ENCODE measurements at regions not wholly inside any gene's neighbourhood (a gene's known extent, or its start where the extent isn't known, plus 50 kb on each side); places are given as distances from the start of the nearest gene placed in this dataset.

DNA sequence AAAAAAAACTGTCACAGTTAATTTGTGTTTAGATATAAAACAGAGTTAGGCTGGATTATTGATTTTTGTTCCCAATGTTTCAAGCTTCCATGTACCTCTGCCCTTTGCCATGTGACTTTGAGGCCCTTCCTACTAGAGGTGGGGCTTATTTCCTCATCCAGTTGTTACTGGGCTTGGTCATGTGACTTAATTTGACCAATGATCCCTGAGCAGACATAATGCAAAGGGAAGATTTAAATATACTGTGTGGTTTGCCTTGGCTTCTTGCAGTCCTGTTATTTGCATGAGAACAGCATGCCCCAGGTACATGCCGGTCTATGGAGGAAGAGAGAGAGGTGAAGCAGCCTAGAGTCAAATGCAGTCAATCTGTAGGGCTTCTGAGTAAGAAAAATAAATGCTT lies 347.0 kb downstream of the MIAT start:
- Mint-ChIP-seq H3K4me3 (ENCODE audit: unreplicated experiment) (no peak overlapping the region), H3K27ac (ENCODE audit: low read depth, unreplicated experiment) (no peak overlapping the region), H3K27me3 (ENCODE audit: insufficient read depth, unreplicated experiment) (peaks cover 41% of the 10 kb centered on the region), H3K36me3 (ENCODE audit: insufficient read depth, unreplicated experiment) (no peaks in the 10 kb centered on the region), H3K9me3 (ENCODE audit: unreplicated experiment) (no peaks in the 10 kb centered on the region), H3K4me1 (ENCODE audit: insufficient read depth, unreplicated experiment) (no peaks in the 10 kb centered on the region)
- no TSS peak for BruUV-seq (replicated peaks)
- POLR2A ChIA-PET, result interaction anchor here (0.7 to 1.0 kb wide), 2 partner anchors 86 to 140 kb away, joined by 4 read pairs; no protein-coding TSS in a partner anchor
- DNase-seq (ENCODE audit: unreplicated experiment), result no peak
- no peak for TF ChIP-seq CTCF (IDR thresholded peaks at IDR 0.05; ENCODE audit: unreplicated experiment)
- intact Hi-C loops (cut with micrococcal nuclease), result no loop called here
- CTCF ChIA-PET, result no interaction called here

DNA sequence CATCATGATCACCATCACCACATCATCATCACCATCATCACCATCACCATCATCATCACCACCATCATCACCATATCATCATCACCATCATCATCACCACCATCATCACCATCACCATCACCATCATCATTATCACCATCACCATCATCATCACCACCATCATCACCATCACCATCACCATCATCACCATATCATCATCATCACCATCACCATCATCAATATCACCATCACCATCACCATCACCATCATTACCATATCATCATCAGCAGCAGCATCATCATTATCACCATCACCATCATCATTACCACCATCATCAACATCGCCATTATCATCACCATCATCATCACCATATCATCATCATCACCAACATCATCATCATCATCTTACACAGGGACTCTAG lies 351.1 kb downstream of the MIAT start:
- TF ChIP-seq CTCF (IDR thresholded peaks at IDR 0.05; ENCODE audit: unreplicated experiment), result no peak
- Mint-ChIP-seq H3K4me3 (ENCODE audit: unreplicated experiment) (no peak overlapping the region), H3K4me1 (ENCODE audit: insufficient read depth, unreplicated experiment) (no peaks in the 10 kb centered on the region), H3K9me3 (ENCODE audit: unreplicated experiment) (no peaks in the 10 kb centered on the region), H3K27ac (ENCODE audit: low read depth, unreplicated experiment) (no peak overlapping the region), H3K36me3 (ENCODE audit: insufficient read depth, unreplicated experiment) (no peaks in the 10 kb centered on the region), H3K27me3 (ENCODE audit: insufficient read depth, unreplicated experiment) (peaks cover 1% of the 10 kb centered on the region)
- intact Hi-C loops (cut with micrococcal nuclease), result no loop called here
- DNase-seq (ENCODE audit: unreplicated experiment), result no peak
- ChIA-PET POLR2A (no interaction called here), CTCF (no interaction called here)
- BruUV-seq (replicated peaks), result no TSS peak

DNA sequence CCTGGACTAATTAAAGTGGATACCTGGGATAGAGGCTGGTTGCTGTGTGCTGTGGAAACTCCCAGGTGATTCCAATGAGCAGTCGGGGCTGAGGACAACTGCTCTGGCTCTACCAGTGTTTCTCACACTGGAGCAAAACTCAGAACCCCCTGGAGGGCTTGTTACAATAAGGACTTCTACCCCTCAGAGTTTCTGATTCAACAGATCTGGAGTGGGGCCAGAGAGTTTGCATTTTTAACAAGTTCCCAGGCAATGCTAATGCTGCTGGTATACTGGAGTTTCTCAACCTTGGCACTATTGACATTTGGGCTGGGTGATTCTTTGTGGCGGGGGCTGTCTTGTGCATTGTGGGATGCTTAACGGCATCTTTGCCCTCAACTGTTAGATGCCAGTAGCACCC lies 353.7 kb downstream of the MIAT start:
- H3K4me1 Mint-ChIP-seq (ENCODE audit: insufficient read depth, unreplicated experiment), result no peaks in the 10 kb centered on the region
- intact Hi-C loops (cut with micrococcal nuclease), result no loop called here
- no peak for TF ChIP-seq CTCF (IDR thresholded peaks at IDR 0.05; ENCODE audit: unreplicated experiment)

GRCh38 chr22:27011717-27012116 lies 354.3 kb downstream of the MIAT start:
- ChIA-PET CTCF (no interaction called here), POLR2A (no interaction called here)
- no peaks in the 10 kb centered on the region for H3K9me3 Mint-ChIP-seq (ENCODE audit: unreplicated experiment)
- intact Hi-C loops (cut with micrococcal nuclease), result no loop called here
- no peak overlapping the region for H3K4me3 Mint-ChIP-seq (ENCODE audit: unreplicated experiment)
- no peak for DNase-seq (ENCODE audit: unreplicated experiment)
- TF ChIP-seq CTCF (IDR thresholded peaks at IDR 0.05; ENCODE audit: unreplicated experiment), result no peak
- H3K36me3 Mint-ChIP-seq (ENCODE audit: insufficient read depth, unreplicated experiment), result no peaks in the 10 kb centered on the region
- no peak overlapping the region for H3K27ac Mint-ChIP-seq (ENCODE audit: low read depth, unreplicated experiment)
- no peaks in the 10 kb centered on the region for H3K27me3 Mint-ChIP-seq (ENCODE audit: insufficient read depth, unreplicated experiment)
- no TSS peak for BruUV-seq (replicated peaks)
- no peaks in the 10 kb centered on the region for H3K4me1 Mint-ChIP-seq (ENCODE audit: insufficient read depth, unreplicated experiment)

More for the DNA sequence above, 353.7 kb downstream of the MIAT start:
- H3K9me3 Mint-ChIP-seq (ENCODE audit: unreplicated experiment), result no peaks in the 10 kb centered on the region
- ChIA-PET CTCF (no interaction called here), POLR2A (no interaction called here)
- no peak overlapping the region for H3K4me3 Mint-ChIP-seq (ENCODE audit: unreplicated experiment)
- H3K36me3 Mint-ChIP-seq (ENCODE audit: insufficient read depth, unreplicated experiment), result no peaks in the 10 kb centered on the region
- no TSS peak for BruUV-seq (replicated peaks)
- H3K27ac Mint-ChIP-seq (ENCODE audit: low read depth, unreplicated experiment), result no peak overlapping the region
- no peak for DNase-seq (ENCODE audit: unreplicated experiment)
- H3K27me3 Mint-ChIP-seq (ENCODE audit: insufficient read depth, unreplicated experiment), result no peaks in the 10 kb centered on the region
